Keratinocyte (primary cell): ENCODE measurements at regions not wholly inside any gene's neighbourhood (a gene's known extent, or its start where the extent isn't known, plus 50 kb on each side); places are given as distances from the start of the nearest gene placed in this dataset.

Source experiments
- DNase-seq: peaks from one replicate; pipeline ENCODE4 v3.0.0-alpha.2; 2011; ENCODE audit warnings: low read depth, missing footprints, low spot score
- FAIRE-seq: peaks from 2 replicates; lab custom pipeline; 2011; peaks lifted over from hg19 to GRCh38; lab: Jason Lieb, UNC
- H2AFZ ChIP-seq: 2 replicates; pipeline ENCODE4 v1.6.0; 2012; ENCODE audit warnings: low read length, control low read depth, inconsistent platforms; ENCODE audit not compliant: control insufficient read depth
- H3K27ac ChIP-seq: 2 replicates; pipeline ENCODE4 v1.5.1; 2011; ENCODE audit warnings: low read length; ENCODE audit not compliant: control insufficient read depth, insufficient read depth
- H3K27me3 ChIP-seq: 3 replicates; pipeline ENCODE4 v1.6.0; 2011; ENCODE audit warnings: low read length; ENCODE audit not compliant: control insufficient read depth, insufficient read depth; ENCODE audit errors: extremely low read depth
- H3K36me3 ChIP-seq, 2 experiments: 2 replicates in 1 of 2; 3 replicates in 1 of 2; pipeline ENCODE4 v1.5.1; 2011; ENCODE audit warnings: low read length in 2 of 2, mild to moderate bottlenecking in 1 of 2; ENCODE audit not compliant: control insufficient read depth in 2 of 2, insufficient read depth in 2 of 2; ENCODE audit errors: extremely low read depth in 1 of 2
- H3K4me1 ChIP-seq: 3 replicates; pipeline ENCODE4 v1.5.1; 2011; ENCODE audit warnings: low read length; ENCODE audit not compliant: control insufficient read depth, insufficient read depth; ENCODE audit errors: extremely low read depth
- H3K4me2 ChIP-seq: 3 replicates; pipeline ENCODE4 v1.6.0; 2011; ENCODE audit warnings: low read depth, low read length; ENCODE audit not compliant: control insufficient read depth, insufficient read depth; ENCODE audit errors: extremely low read depth
- H3K4me3 ChIP-seq, 3 experiments: fragments of 200-600 bp in 1 of 3; sonication (generic) in 1 of 3; 2 replicates in 2 of 3; 3 replicates in 1 of 3; pipeline ENCODE4 v1.5.1; 2011 to 2016; ENCODE audit warnings: low read length in 3 of 3, mild to moderate bottlenecking in 3 of 3, control low read depth in 2 of 3, inconsistent platforms in 1 of 3, low read depth in 1 of 3, mixed read lengths in 1 of 3, mixed run types in 1 of 3, moderate library complexity in 1 of 3; ENCODE audit not compliant: control insufficient read depth in 2 of 3, insufficient read depth in 2 of 3; ENCODE audit errors: extremely low read depth in 1 of 3
- H3K79me2 ChIP-seq: 2 replicates; pipeline ENCODE4 v1.6.0; 2012; ENCODE audit warnings: low read length; ENCODE audit not compliant: control insufficient read depth, insufficient read depth
- H3K9ac ChIP-seq: 3 replicates; pipeline ENCODE4 v1.6.0; 2011; ENCODE audit warnings: low read length; ENCODE audit not compliant: control insufficient read depth, insufficient read depth; ENCODE audit errors: extremely low read depth
- H3K9me1 ChIP-seq: 3 replicates; pipeline ENCODE4 v1.6.0; 2011; ENCODE audit warnings: low read length; ENCODE audit not compliant: control insufficient read depth, insufficient read depth; ENCODE audit errors: extremely low read depth
- H3K9me3 ChIP-seq: 2 replicates; pipeline ENCODE4 v1.5.1; 2012; ENCODE audit warnings: low read depth, low read length; ENCODE audit not compliant: control insufficient read depth
- H4K20me1 ChIP-seq: 3 replicates; pipeline ENCODE4 v1.6.0; 2011; ENCODE audit warnings: low read length; ENCODE audit not compliant: control insufficient read depth, insufficient read depth; ENCODE audit errors: extremely low read depth
- CTCF ChIP-seq, 3 experiments: IDR thresholded peaks in 1 of 3; conservative IDR thresholded peaks in 1 of 3; optimal IDR thresholded peaks in 1 of 3; 2 replicates in 2 of 3; 3 replicates in 1 of 3; pipeline versions ENCODE3 to v1.5.1; 2011; ENCODE audit warnings: low read length in 3 of 3, mild to moderate bottlenecking in 3 of 3, moderate library complexity in 2 of 3, control low read depth in 1 of 3, inconsistent platforms in 1 of 3; ENCODE audit not compliant: insufficient read depth in 2 of 3; ENCODE audit errors: extremely low read depth in 1 of 3
- EZH2 ChIP-seq: IDR thresholded peaks from one replicate; pipeline ENCODE4 v1.6.1; 2012; ENCODE audit warnings: inconsistent platforms, mild to moderate bottlenecking, low read length, moderate library complexity
- dilution Hi-C: fragments of 300-500 bp; cut with MboI; formaldehyde crosslinking; loops from one replicate; pipeline ENCODE4 v1.7.0; 2020; ENCODE audit warnings: low sequenced_read_pairs; ENCODE audit not compliant: extremely low pct_ligation_motif_present

- H3K9ac ChIP-seq = no peak overlapping the region
- H4K20me1 ChIP-seq = no peaks in the 10 kb centered on the region
- no peak for DNase-seq
- no peak for FAIRE-seq
- H3K36me3 ChIP-seq = no peaks in the 10 kb centered on the region
- H3K4me1 ChIP-seq = no peaks in the 10 kb centered on the region
- dilution Hi-C loops = no loop called here
- peaks cover 2% of the 10 kb centered on the region for H3K9me3 ChIP-seq
- no peaks in the 10 kb centered on the region for H3K9me1 ChIP-seq
- TF ChIP-seq EZH2 (no peak), CTCF (optimal IDR thresholded peaks at IDR 0.05 in 1 of 3, IDR thresholded peaks at IDR 0.05 in 1 of 3, conservative IDR thresholded peaks at IDR 0.05 in 1 of 3; ENCODE audit: extremely low read depth in 1 of 3, insufficient read depth in 2 of 3, low read length in 3 of 3) (no peak)
- H3K4me2 ChIP-seq = no peak overlapping the region
- no peak overlapping the region for H3K4me3 ChIP-seq
- no peaks in the 10 kb centered on the region for H3K27me3 ChIP-seq
- no peak overlapping the region for H3K27ac ChIP-seq
- H3K79me2 ChIP-seq = no peaks in the 10 kb centered on the region
- H2AFZ ChIP-seq = no peak overlapping the region
Observed at GRCh38 chr2:226095058-226095457, 695.5 kb downstream of the NYAP2 start.

- no peaks in the 10 kb centered on the region for H3K79me2 ChIP-seq
- no peaks in the 10 kb centered on the region for H3K27me3 ChIP-seq
- dilution Hi-C loops = no loop called here
- H2AFZ ChIP-seq = no peak overlapping the region
- no peaks in the 10 kb centered on the region for H3K4me1 ChIP-seq
- H3K4me3 ChIP-seq = no peak overlapping the region
- TF ChIP-seq EZH2 (no peak), CTCF (optimal IDR thresholded peaks at IDR 0.05 in 1 of 3, IDR thresholded peaks at IDR 0.05 in 1 of 3, conservative IDR thresholded peaks at IDR 0.05 in 1 of 3; ENCODE audit: extremely low read depth in 1 of 3, insufficient read depth in 2 of 3, low read length in 3 of 3) (no peak)
- H3K4me2 ChIP-seq = no peak overlapping the region
- DNase-seq (no peak), FAIRE-seq (no peak)
- H3K9me1 ChIP-seq = no peaks in the 10 kb centered on the region
- H4K20me1 ChIP-seq = no peaks in the 10 kb centered on the region
- H3K27ac ChIP-seq = no peak overlapping the region
- H3K36me3 ChIP-seq = no peaks in the 10 kb centered on the region
- H3K9ac ChIP-seq = no peak overlapping the region
- H3K9me3 ChIP-seq = peaks cover 2% of the 10 kb centered on the region
Observed at GRCh38 chr2:226093364-226093763, 693.9 kb downstream of the NYAP2 start.
